ENCODE measurements at regions not wholly inside any gene's neighbourhood (a gene's known extent, or its start where the extent isn't known, plus 50 kb on each side); places are given as distances from the start of the nearest gene placed in this dataset.
"Not testable (repeated sequence)": the region's sequence is repeated elsewhere in the genome, so short reads cannot be mapped to it uniquely, and the experiment has no call there.

- 51% methylated on average over 2 of the region's 2 CpGs for WGBS
- no peak for DNase-seq (ENCODE audit: low spot score in 2 of 2)
- no peak overlapping the region for H3K4me3 ChIP-seq
- no peaks in the 10 kb centered on the region for H3K4me1 ChIP-seq
- no peak overlapping the region for H3K27ac ChIP-seq
- no peak for TF ChIP-seq POLR2A (IDR thresholded peaks at IDR 0.05)
- TF ChIP-seq CTCF (IDR thresholded peaks at IDR 0.05): no peak
- no peaks in the 10 kb centered on the region for H3K36me3 ChIP-seq
- H3K9me3 ChIP-seq: no peaks in the 10 kb centered on the region
- no peaks in the 10 kb centered on the region for H3K27me3 ChIP-seq
These were observed 328.0 kb upstream of the TECRL start for GRCh38 chr4:64737026-64737853.

- Histone ChIP-seq H3K4me1 (no peaks in the 10 kb centered on the region), H3K36me3 (no peaks in the 10 kb centered on the region), H3K4me3 (no peak overlapping the region), H3K9me3 (no peaks in the 10 kb centered on the region), H3K27me3 (no peaks in the 10 kb centered on the region), H3K27ac (no peak overlapping the region)
- no peak for TF ChIP-seq POLR2A (IDR thresholded peaks at IDR 0.05)
- no peak for DNase-seq (ENCODE audit: low spot score in 2 of 2)
- 27% methylated on average over 4 of the region's 4 CpGs for WGBS
These were observed 320.3 kb upstream of the TECRL start for GRCh38 chr4:64729561-64729960.

- Histone ChIP-seq H3K9me3 (no peaks in the 10 kb centered on the region), H3K4me1 (no peaks in the 10 kb centered on the region), H3K4me3 (no peak overlapping the region), H3K27ac (no peak overlapping the region), H3K36me3 (no peaks in the 10 kb centered on the region), H3K27me3 (no peaks in the 10 kb centered on the region)
- DNase-seq (ENCODE audit: low spot score in 2 of 2): no peak
- TF ChIP-seq CTCF (IDR thresholded peaks at IDR 0.05) (no peak), POLR2AphosphoS5 (IDR thresholded peaks at IDR 0.05) (no peak), EP300 (IDR thresholded peaks at IDR 0.05) (no peak), POLR2A (IDR thresholded peaks at IDR 0.05) (no peak)
- 38% methylated on average over 2 of the region's 2 CpGs for WGBS
These were observed 318.7 kb upstream of the TECRL start for GRCh38 chr4:64727960-64728359.

GRCh38 chr4:64727391-64727790 lies 318.1 kb upstream of the TECRL start:
- H3K9me3 ChIP-seq; H3K27ac ChIP-seq; H3K4me1 ChIP-seq; H3K27me3 ChIP-seq; DNase-seq (ENCODE audit: low spot score in 2 of 2); H3K36me3 ChIP-seq; H3K4me3 ChIP-seq: not testable (repeated sequence)
- 77% methylated on average over 5 of the region's 5 CpGs for WGBS

GRCh38 chr4:64724689-64725088 lies 315.4 kb upstream of the TECRL start:
- Histone ChIP-seq H3K4me1 (no peaks in the 10 kb centered on the region), H3K9me3 (no peaks in the 10 kb centered on the region), H3K27ac (no peak overlapping the region), H3K27me3 (no peaks in the 10 kb centered on the region), H3K36me3 (no peaks in the 10 kb centered on the region), H3K4me3 (no peak overlapping the region)
- no peak for DNase-seq (ENCODE audit: low spot score in 2 of 2)
- WGBS: 82% methylated on average over 8 of the region's 9 CpGs
- no peak for TF ChIP-seq EP300 (IDR thresholded peaks at IDR 0.05)
- TF ChIP-seq POLR2A (IDR thresholded peaks at IDR 0.05): no peak
- TF ChIP-seq POLR2AphosphoS5 (IDR thresholded peaks at IDR 0.05): no peak
- no peak for TF ChIP-seq CTCF (IDR thresholded peaks at IDR 0.05)

GRCh38 chr4:64721106-64721505 lies 311.9 kb upstream of the TECRL start:
- no peaks in the 10 kb centered on the region for H3K36me3 ChIP-seq
- no peaks in the 10 kb centered on the region for H3K27me3 ChIP-seq
- H3K9me3 ChIP-seq: no peaks in the 10 kb centered on the region
- H3K4me1 ChIP-seq: no peaks in the 10 kb centered on the region
- WGBS: 85% methylated on average over 3 of the region's 3 CpGs
- no peak overlapping the region for H3K4me3 ChIP-seq
- no peak overlapping the region for H3K27ac ChIP-seq
- TF ChIP-seq CTCF (IDR thresholded peaks at IDR 0.05) (no peak), POLR2AphosphoS5 (IDR thresholded peaks at IDR 0.05) (no peak), POLR2A (IDR thresholded peaks at IDR 0.05) (no peak), EP300 (IDR thresholded peaks at IDR 0.05) (no peak)
- no peak for DNase-seq (ENCODE audit: low spot score in 2 of 2)
